H1 (cell line): ENCODE measurements at regions not wholly inside any gene's neighbourhood (a gene's known extent, or its start where the extent isn't known, plus 50 kb on each side); places are given as distances from the start of the nearest gene placed in this dataset.

Experiments
- CTCF ChIP-seq, 3 experiments: IDR thresholded peaks; 1 replicate in 2 of 3; 2 replicates in 1 of 3; pipeline versions ENCODE4 v1.5.1 to v1.6.1; 2011; ENCODE audit warnings: low read length in 3 of 3, mild to moderate bottlenecking in 3 of 3, inconsistent platforms in 2 of 3, low read depth in 1 of 3, moderate library complexity in 1 of 3; ENCODE audit not compliant: insufficient read depth in 1 of 3; ENCODE audit errors: control extremely low read depth in 1 of 3
- YY1 ChIP-seq: IDR thresholded peaks from 2 replicates; pipeline ENCODE4 v1.6.1; 2011; ENCODE audit warnings: low read depth, mild to moderate bottlenecking, low read length

GRCh38 chrY:12610861-12611260 is 90.2 kb upstream of the USP9Y start:
- no peak for TF ChIP-seq CTCF (IDR thresholded peaks at IDR 0.05; ENCODE audit: control extremely low read depth in 1 of 3, insufficient read depth in 1 of 3, low read depth in 1 of 3, low read length in 3 of 3)
- no peak for TF ChIP-seq YY1
